ENCODE measurements at regions not wholly inside any gene's neighbourhood (a gene's known extent, or its start where the extent isn't known, plus 50 kb on each side); places are given as distances from the start of the nearest gene placed in this dataset.

DNA sequence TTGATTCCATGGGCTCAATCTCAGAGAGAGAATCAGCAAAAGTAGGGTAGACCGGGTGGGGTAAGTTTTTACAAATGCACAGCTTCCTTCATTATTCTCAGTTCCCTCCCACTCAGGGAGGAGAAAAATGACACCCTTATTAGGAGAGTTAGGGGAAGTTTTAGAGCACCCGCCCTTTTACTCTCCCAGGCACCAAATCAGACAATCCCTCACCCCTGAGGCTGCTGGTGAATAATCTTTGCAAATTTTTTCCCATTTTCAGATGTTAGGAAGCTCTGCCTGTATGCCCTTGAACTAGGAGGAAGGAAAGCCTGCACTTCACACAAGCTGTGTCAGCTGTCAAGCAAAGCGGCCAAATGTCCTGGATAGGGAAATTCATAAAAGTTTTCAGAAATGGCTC, 834.9 kb downstream of the GRID1 start:
- Histone ChIP-seq H3K9me3 (peaks cover 0 to 7% (median 0%) of the 10 kb centered on the region in 4 donors), H3K27ac (no peak overlapping the region), H3K4me3 (no peak overlapping the region), H3K36me3 (no peaks in the 10 kb centered on the region), H3K4me1 (no peaks in the 10 kb centered on the region), H3K27me3 (no peaks in the 10 kb centered on the region)
- WGBS, 2 donors: 57 to 62% methylated on average over 3 of the region's 3 CpGs
- intact Hi-C loops (cut with DNase I): no loop called here
- DNase-seq: no peak
- no peak for TF ChIP-seq POLR2A (IDR thresholded peaks at IDR 0.05)
- TF ChIP-seq EP300 (IDR thresholded peaks at IDR 0.05): no peak
- TF ChIP-seq, protein P1, sequence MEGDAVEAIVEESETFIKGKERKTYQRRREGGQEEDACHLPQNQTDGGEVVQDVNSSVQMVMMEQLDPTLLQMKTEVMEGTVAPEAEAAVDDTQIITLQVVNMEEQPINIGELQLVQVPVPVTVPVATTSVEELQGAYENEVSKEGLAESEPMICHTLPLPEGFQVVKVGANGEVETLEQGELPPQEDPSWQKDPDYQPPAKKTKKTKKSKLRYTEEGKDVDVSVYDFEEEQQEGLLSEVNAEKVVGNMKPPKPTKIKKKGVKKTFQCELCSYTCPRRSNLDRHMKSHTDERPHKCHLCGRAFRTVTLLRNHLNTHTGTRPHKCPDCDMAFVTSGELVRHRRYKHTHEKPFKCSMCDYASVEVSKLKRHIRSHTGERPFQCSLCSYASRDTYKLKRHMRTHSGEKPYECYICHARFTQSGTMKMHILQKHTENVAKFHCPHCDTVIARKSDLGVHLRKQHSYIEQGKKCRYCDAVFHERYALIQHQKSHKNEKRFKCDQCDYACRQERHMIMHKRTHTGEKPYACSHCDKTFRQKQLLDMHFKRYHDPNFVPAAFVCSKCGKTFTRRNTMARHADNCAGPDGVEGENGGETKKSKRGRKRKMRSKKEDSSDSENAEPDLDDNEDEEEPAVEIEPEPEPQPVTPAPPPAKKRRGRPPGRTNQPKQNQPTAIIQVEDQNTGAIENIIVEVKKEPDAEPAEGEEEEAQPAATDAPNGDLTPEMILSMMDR (IDR thresholded peaks at IDR 0.05): no peak
- no peak for TF ChIP-seq POLR2AphosphoS5 (IDR thresholded peaks at IDR 0.05)

DNA sequence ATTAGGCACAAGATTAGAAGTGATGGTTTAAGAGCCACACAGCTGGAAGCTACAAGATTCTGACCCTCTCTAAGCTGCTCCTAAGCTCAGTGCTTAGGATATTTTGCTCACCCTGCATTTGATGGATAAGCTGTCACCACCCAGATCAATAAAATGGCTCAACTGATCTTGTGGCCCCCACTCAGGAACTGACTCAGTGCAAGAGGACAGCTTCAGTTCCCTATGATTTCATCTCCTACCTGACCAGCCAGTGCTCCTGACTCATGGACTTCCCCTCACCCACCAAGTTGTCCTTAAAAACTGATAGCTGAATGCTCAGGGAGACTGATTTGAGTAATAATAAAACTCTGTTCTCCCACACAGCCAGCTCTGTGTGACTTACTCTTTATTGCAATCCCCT, 833.8 kb downstream of the GRID1 start:
- Histone ChIP-seq H3K27ac (no peak overlapping the region), H3K4me1 (no peaks in the 10 kb centered on the region), H3K4me3 (no peak overlapping the region), H3K36me3 (no peaks in the 10 kb centered on the region), H3K27me3 (no peaks in the 10 kb centered on the region), H3K9me3 (peaks cover 0 to 7% (median 0%) of the 10 kb centered on the region in 4 donors)
- DNase-seq: no peak
- intact Hi-C loops (cut with DNase I): no loop called here
- TF ChIP-seq, protein P1 (IDR thresholded peaks at IDR 0.05): no peak
- TF ChIP-seq POLR2AphosphoS5 (IDR thresholded peaks at IDR 0.05) (no peak), POLR2A (IDR thresholded peaks at IDR 0.05) (no peak), EP300 (IDR thresholded peaks at IDR 0.05) (no peak)

DNA sequence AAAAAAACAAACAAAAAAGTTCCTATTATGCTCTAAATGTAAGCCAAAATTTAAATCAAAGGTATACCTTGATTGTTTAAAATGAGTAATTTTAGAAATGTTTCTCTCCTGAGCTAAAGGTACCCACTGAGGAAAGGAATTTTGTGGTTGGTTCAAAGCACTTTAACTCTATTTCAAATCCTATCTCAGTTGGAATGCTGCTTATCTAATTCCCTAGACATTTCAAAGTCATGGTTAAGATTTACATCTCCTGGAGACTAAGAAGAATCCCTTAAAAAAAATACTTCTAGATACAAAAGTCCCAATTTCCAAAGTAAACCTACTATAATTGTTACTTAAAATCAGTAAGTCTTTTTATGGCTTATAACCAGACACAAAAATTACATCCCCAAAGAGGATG, 830.7 kb downstream of the GRID1 start:
- H3K9me3 ChIP-seq: no peaks in the 10 kb centered on the region
- no peak overlapping the region for H3K27ac ChIP-seq
- no peaks in the 10 kb centered on the region for H3K4me1 ChIP-seq
- H3K27me3 ChIP-seq: no peaks in the 10 kb centered on the region
- TF ChIP-seq POLR2AphosphoS5 (IDR thresholded peaks at IDR 0.05) (no peak), EP300 (IDR thresholded peaks at IDR 0.05) (no peak), POLR2A (IDR thresholded peaks at IDR 0.05) (no peak)
- TF ChIP-seq, protein P1 (IDR thresholded peaks at IDR 0.05): no peak
- no peaks in the 10 kb centered on the region for H3K36me3 ChIP-seq
- no peak for DNase-seq
- intact Hi-C loops (cut with DNase I): no loop called here
- no peak overlapping the region for H3K4me3 ChIP-seq

DNA sequence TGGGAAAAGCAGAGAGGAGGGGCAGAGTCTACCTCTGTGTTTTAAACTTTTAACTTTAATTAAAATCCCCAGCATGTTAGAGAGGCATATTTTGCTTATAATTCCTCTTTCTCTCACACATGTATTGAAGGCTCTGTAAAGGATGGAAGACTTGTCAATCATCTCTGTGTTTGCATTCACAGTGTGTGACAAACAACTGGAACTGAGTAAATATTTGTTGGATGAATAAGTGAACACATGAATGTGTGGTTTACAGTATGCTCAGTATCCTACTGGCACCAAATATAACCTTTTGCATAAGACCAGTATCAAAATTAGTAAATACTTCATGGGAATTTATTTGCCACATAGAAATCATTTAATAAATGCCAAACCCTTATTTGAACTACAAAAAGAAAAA, 829.0 kb downstream of the GRID1 start:
- Histone ChIP-seq H3K27ac (no peak overlapping the region), H3K4me1 (no peaks in the 10 kb centered on the region), H3K9me3 (no peaks in the 10 kb centered on the region), H3K27me3 (no peaks in the 10 kb centered on the region), H3K36me3 (no peaks in the 10 kb centered on the region), H3K4me3 (no peak overlapping the region)
- DNase-seq: no peak
- intact Hi-C loops (cut with DNase I): no loop called here
- no peak for TF ChIP-seq EP300 (IDR thresholded peaks at IDR 0.05)
- TF ChIP-seq POLR2AphosphoS5 (IDR thresholded peaks at IDR 0.05): no peak
- no peak for TF ChIP-seq POLR2A (IDR thresholded peaks at IDR 0.05)
- TF ChIP-seq, protein P1 (IDR thresholded peaks at IDR 0.05): no peak

DNA sequence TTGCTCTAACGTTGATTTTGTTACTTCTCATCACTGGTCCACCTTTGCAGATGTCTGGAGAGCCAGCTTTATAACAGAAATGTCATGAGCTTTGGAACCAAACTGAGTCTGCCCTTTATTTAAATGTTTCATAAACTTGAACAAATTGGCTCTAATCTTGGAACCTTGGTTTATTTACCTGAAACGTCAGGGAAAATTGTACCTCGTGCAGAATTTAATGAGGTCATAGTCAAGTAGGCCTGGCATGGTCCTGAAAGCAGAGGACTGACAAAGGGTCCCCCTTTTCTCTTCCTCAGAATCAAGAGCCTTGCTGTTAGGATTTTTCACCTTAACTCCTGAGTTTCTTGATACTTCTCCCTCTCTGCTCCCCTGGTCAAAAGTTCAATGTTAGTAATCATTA, 828.0 kb downstream of the GRID1 start:
- WGBS, 2 donors: 18 to 65% methylated on average over 3 of the region's 3 CpGs
- Histone ChIP-seq H3K27ac (no peak overlapping the region), H3K4me3 (no peak overlapping the region), H3K9me3 (no peaks in the 10 kb centered on the region), H3K36me3 (no peaks in the 10 kb centered on the region), H3K4me1 (no peaks in the 10 kb centered on the region), H3K27me3 (no peaks in the 10 kb centered on the region)
- intact Hi-C loops (cut with DNase I): no loop called here
- DNase-seq: no peak
- TF ChIP-seq POLR2AphosphoS5 (IDR thresholded peaks at IDR 0.05): no peak
- no peak for TF ChIP-seq EP300 (IDR thresholded peaks at IDR 0.05)
- TF ChIP-seq, protein P1 (IDR thresholded peaks at IDR 0.05): no peak
- TF ChIP-seq POLR2A (IDR thresholded peaks at IDR 0.05): no peak
